SK-N-SH (cell line): ENCODE measurements at regions not wholly inside any gene's neighbourhood (a gene's known extent, or its start where the extent isn't known, plus 50 kb on each side); places are given as distances from the start of the nearest gene placed in this dataset.
"Not testable (repeated sequence)": the region's sequence is repeated elsewhere in the genome, so short reads cannot be mapped to it uniquely, and the experiment has no call there.

Experiments
- CTCF ChIA-PET: fragments of 300-600, 350-600 bp; formaldehyde crosslinking; extraction: SDS; loops from one replicate; lab custom pipeline; 2021; lab: Yijun Ruan, JAX
- POLR2A ChIA-PET: fragments of 350-600 bp; sonication (Branson Sonifier 250); formaldehyde crosslinking; extraction: SDS; loops from one replicate; lab custom pipeline; 2020; ENCODE audit warnings: antibody characterized with exemption, inconsistent platforms; lab: Yijun Ruan, JAX
- DNase-seq: peaks from one replicate; pipeline ENCODE4 v3.0.0; 2012
- H2AFZ ChIP-seq: fragments of 200-600 bp; sonication (generic); 2 replicates; pipeline ENCODE4 v1.8.1; 2016; ENCODE audit warnings: antibody characterized with exemption, mild to moderate bottlenecking, low read depth
- H3F3A ChIP-seq: fragments of 200-600 bp; sonication (generic); replicated peaks from 2 replicates; pipeline ENCODE3; 2016; ENCODE audit warnings: antibody characterized with exemption, mild to moderate bottlenecking; ENCODE audit not compliant: insufficient read depth
- H3K27ac ChIP-seq, 2 experiments: fragments of 200-500 bp in 1 of 2; fragments of 200-600 bp in 1 of 2; sonication (Bioruptor generic) in 1 of 2; sonication (generic), shearing (Covaris generic) in 1 of 2; 2 replicates each; pipeline versions ENCODE4 v1.5.1 to v1.6.1; 2014 to 2016; ENCODE audit warnings: low read depth in 2 of 2, inconsistent platforms in 1 of 2, low read length in 1 of 2, mild to moderate bottlenecking in 1 of 2, mixed read lengths in 1 of 2
- H3K27me3 ChIP-seq: fragments of 200-600 bp; sonication (generic), shearing (Covaris generic); 2 replicates; pipeline ENCODE4 v1.6.1; 2016; ENCODE audit warnings: mixed run types; ENCODE audit not compliant: insufficient read depth
- H3K36me3 ChIP-seq, 2 experiments: fragments of 200-500 bp in 1 of 2; fragments of 200-600 bp in 1 of 2; sonication (Bioruptor generic) in 1 of 2; sonication (generic) in 1 of 2; replicated peaks in 1 of 2; 2 replicates each; pipeline versions ENCODE3 to v1.5.1; 2014 to 2016; ENCODE audit warnings: low read length in 1 of 2, mild to moderate bottlenecking in 1 of 2; ENCODE audit not compliant: insufficient read depth in 2 of 2, control insufficient read depth in 1 of 2
- H3K4me1 ChIP-seq, 2 experiments: fragments of 200-500 bp in 1 of 2; fragments of 200-600 bp in 1 of 2; sonication (Bioruptor generic) in 1 of 2; sonication (generic), shearing (Covaris generic) in 1 of 2; 2 replicates each; pipeline versions ENCODE4 v1.5.1 to v1.6.1; 2014 to 2016; ENCODE audit warnings: low read depth in 1 of 2, low read length in 1 of 2, mixed run types in 1 of 2; ENCODE audit not compliant: insufficient read depth in 2 of 2, control insufficient read depth in 1 of 2
- H3K4me2 ChIP-seq: fragments of 200-600 bp; sonication (generic), shearing (Covaris generic); 2 replicates; pipeline ENCODE4 v1.6.1; 2017; ENCODE audit warnings: mixed run types
- H3K4me3 ChIP-seq, 2 experiments: fragments of 200-500 bp in 1 of 2; fragments of 200-600 bp in 1 of 2; sonication (Bioruptor generic) in 1 of 2; sonication (generic), shearing (Covaris generic) in 1 of 2; 2 replicates each; pipeline versions ENCODE4 v1.5.1 to v1.8.1; 2014 to 2016; ENCODE audit warnings: low read depth in 2 of 2, inconsistent platforms in 1 of 2, low read length in 1 of 2, mild to moderate bottlenecking in 1 of 2, mixed read lengths in 1 of 2, moderate library complexity in 1 of 2
- H3K79me2 ChIP-seq: fragments of 200-600 bp; sonication (generic); 2 replicates; pipeline ENCODE4 v1.8.1; 2017; ENCODE audit warnings: mild to moderate bottlenecking; ENCODE audit not compliant: insufficient read depth
- H3K9ac ChIP-seq: fragments of 200-600 bp; sonication (generic); 2 replicates; pipeline ENCODE4 v1.6.1; 2017; ENCODE audit warnings: mixed run types
- H3K9me2 ChIP-seq: fragments of 200-600 bp; sonication (generic); 2 replicates; pipeline ENCODE4 v1.6.1; 2017; ENCODE audit warnings: mixed run types
- H3K9me3 ChIP-seq: fragments of 200-600 bp; sonication (generic); 2 replicates; pipeline ENCODE4 v1.6.1; 2017; ENCODE audit warnings: mixed run types, mild to moderate bottlenecking, moderate library complexity
- H4K20me1 ChIP-seq: fragments of 200-600 bp; sonication (generic); 2 replicates; pipeline ENCODE4 v1.6.1; 2017; ENCODE audit warnings: mild to moderate bottlenecking, mixed run types; ENCODE audit not compliant: insufficient read depth
- ELF1 ChIP-seq: IDR thresholded peaks from 2 replicates; pipeline ENCODE4 v1.4.0; 2012
- GABPA ChIP-seq: IDR thresholded peaks from 2 replicates; pipeline ENCODE4 v1.4.0; 2012; ENCODE audit warnings: low read depth, mild to moderate bottlenecking
- GATA2 ChIP-seq: sonication (generic); formaldehyde crosslinking; IDR thresholded peaks from 2 replicates; pipeline ENCODE4 v1.5.0; 2020; ENCODE audit warnings: mild to moderate bottlenecking, missing genetic modification reagents
- NRF1 ChIP-seq: IDR thresholded peaks from 2 replicates; pipeline ENCODE4 v1.6.1; 2012; ENCODE audit warnings: low read depth, mild to moderate bottlenecking, low read length
- POLR2AphosphoS5 ChIP-seq: IDR thresholded peaks from 2 replicates; pipeline ENCODE4 v1.6.1; 2012; ENCODE audit warnings: low read depth, low read length
- REST ChIP-seq: IDR thresholded peaks from 2 replicates; pipeline ENCODE4 v1.6.1; 2012; ENCODE audit warnings: mild to moderate bottlenecking, low read depth, low read length, moderate library complexity
- RFX5 ChIP-seq: IDR thresholded peaks from 2 replicates; pipeline ENCODE4 v1.6.1; 2012; ENCODE audit warnings: mild to moderate bottlenecking, improper control_type of control experiment, low read length
- RXRA ChIP-seq: IDR thresholded peaks from 2 replicates; pipeline ENCODE4 v1.4.0; 2012; ENCODE audit warnings: low read depth, mild to moderate bottlenecking, borderline replicate concordance
- ZBTB33 ChIP-seq: IDR thresholded peaks from 2 replicates; pipeline ENCODE4 v1.4.0; 2012; ENCODE audit warnings: low read depth, borderline replicate concordance
- WGBS: methylation state at CpG from one replicate; pipeline ENCODE4 v1.1.6; 2017; ENCODE audit warnings: low lambda C conversion rate; 5-methylcytosine and 5-hydroxymethylcytosine counted together

DNA sequence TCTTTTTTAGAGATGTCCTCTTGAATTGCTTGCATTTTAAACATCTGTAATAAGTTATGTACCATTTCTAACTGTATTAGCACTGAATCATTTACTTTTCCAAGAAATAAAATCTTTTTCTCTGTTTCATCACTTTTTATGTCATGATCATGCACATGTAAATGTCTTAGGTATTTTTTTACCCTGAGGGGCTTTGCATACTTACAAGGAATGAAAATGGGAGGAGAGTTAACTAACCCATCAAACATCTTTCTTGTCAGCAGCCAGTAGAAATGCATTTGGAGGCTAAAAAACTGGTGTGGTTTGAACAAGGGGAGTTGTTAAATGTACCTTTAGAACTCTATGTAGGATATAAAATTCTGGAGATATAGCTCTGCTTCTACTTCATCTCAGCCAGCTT, 1080.3 kb downstream of the GALC start:
- H4K20me1 ChIP-seq = no peaks in the 10 kb centered on the region
- no peak for DNase-seq
- no peak overlapping the region for H3K27ac ChIP-seq
- no peak overlapping the region for H3K4me3 ChIP-seq
- no peaks in the 10 kb centered on the region for H3K27me3 ChIP-seq
- H2AFZ ChIP-seq = no peak overlapping the region
- TF ChIP-seq NRF1 = no peak
- TF ChIP-seq GABPA = no peak
- no peak for TF ChIP-seq RFX5
- no peak for TF ChIP-seq GATA2 (CRISPR knock-in tag)
- TF ChIP-seq REST = no peak
- no peak for TF ChIP-seq RXRA
- POLR2A ChIA-PET = no interaction called here
- H3K9me2 ChIP-seq = no peaks in the 10 kb centered on the region
- H3K79me2 ChIP-seq = no peaks in the 10 kb centered on the region
- H3K36me3 ChIP-seq = no peaks in the 10 kb centered on the region
- no peak overlapping the region for H3K4me2 ChIP-seq
- H3K9ac ChIP-seq = no peak overlapping the region
- H3F3A ChIP-seq = no peaks in the 10 kb centered on the region
- H3K4me1 ChIP-seq = no peaks in the 10 kb centered on the region
- CTCF ChIA-PET = no interaction called here
- no peaks in the 10 kb centered on the region for H3K9me3 ChIP-seq

DNA sequence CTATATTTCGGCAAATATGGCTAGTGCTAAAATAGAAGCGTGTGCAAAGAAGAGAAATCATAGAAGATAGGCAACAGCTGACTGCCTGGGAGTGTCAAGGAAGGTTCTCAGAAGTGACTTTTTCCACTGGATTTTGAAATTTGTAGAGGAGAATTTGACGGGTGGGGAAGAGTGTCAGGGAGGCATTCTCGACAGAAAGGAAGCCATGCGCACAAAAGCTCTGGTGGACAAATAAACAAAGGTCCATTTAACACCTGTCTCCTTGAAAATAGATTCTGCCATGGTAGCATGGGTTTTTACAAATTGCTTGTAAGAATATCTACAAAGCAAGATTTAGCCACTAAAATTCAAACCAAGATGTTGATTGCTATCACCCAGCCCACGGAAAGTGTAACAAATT, 1081.5 kb downstream of the GALC start:
- Histone ChIP-seq H3K4me3 (no peak overlapping the region), H3K27me3 (no peaks in the 10 kb centered on the region), H3K79me2 (no peaks in the 10 kb centered on the region), H3K9me3 (no peaks in the 10 kb centered on the region), H4K20me1 (no peaks in the 10 kb centered on the region), H3K27ac (no peak overlapping the region), H3K4me1 (no peaks in the 10 kb centered on the region), H3F3A (no peaks in the 10 kb centered on the region), H3K4me2 (no peak overlapping the region), H3K36me3 (no peaks in the 10 kb centered on the region), H3K9ac (no peak overlapping the region), H3K9me2 (no peaks in the 10 kb centered on the region), H2AFZ (no peak overlapping the region)
- 13% methylated on average over 6 of the region's 6 CpGs for WGBS
- TF ChIP-seq ZBTB33 = no peak
- no peak for TF ChIP-seq ELF1
- TF ChIP-seq POLR2AphosphoS5 = no peak
- ChIA-PET CTCF (no interaction called here), POLR2A (no interaction called here)
- DNase-seq = no peak

DNA sequence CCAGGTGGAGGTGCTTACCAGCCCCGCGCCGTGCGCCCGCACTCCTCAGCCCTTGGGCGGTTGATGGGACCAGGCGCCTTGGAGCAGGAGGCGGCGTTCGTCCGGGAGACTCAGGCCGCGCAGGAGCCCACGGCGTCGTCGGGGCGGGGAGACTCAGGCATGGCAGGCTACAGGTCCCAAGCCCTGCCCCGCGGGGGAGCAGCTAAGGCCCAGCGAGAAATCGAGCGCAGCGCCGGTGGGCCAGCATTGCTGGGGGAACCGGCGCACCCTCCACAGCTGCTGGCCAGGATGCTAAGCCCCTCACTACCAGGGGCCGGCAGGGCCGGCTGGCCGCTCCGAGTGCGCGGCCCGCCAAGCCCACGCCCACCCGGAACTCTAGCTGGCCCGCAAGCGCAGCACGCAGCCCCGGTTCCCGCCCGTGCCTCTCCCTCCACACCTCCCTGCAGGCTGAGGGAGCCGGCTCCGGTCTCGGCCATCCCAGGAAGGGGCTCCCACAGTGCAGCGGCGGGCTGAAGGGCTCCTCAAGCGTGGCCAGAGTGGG, 1087.5 kb downstream of the GALC start:
- 81% methylated on average over 19 of the region's 48 CpGs for WGBS
- CTCF ChIA-PET = not testable (repeated sequence)

More for the DNA sequence above, 1087.5 kb downstream of the GALC start:
- H3F3A ChIP-seq, H4K20me1 ChIP-seq, H3K27ac ChIP-seq, H3K27me3 ChIP-seq, H3K9me2 ChIP-seq, H3K4me1 ChIP-seq, H3K36me3 ChIP-seq, H3K9me3 ChIP-seq, H3K9ac ChIP-seq, H3K79me2 ChIP-seq, H2AFZ ChIP-seq, DNase-seq, H3K4me3 ChIP-seq, H3K4me2 ChIP-seq, POLR2A ChIA-PET: not testable (repeated sequence)
